ENCODE measurements at regions not wholly inside any gene's neighbourhood (a gene's known extent, or its start where the extent isn't known, plus 50 kb on each side); places are given as distances from the start of the nearest gene placed in this dataset.

- Histone ChIP-seq H3K27me3 (ENCODE audit: insufficient read depth in 3 of 3, low read length in 2 of 3) (no peaks in the 10 kb centered on the region), H3K4me3 (no peak overlapping the region), H3K36me3 (ENCODE audit: insufficient read depth in 1 of 2, low read depth in 1 of 2) (no peaks in the 10 kb centered on the region), H3K9me3 (peaks cover 13% of the 10 kb centered on the region), H3K4me1 (no peaks in the 10 kb centered on the region), H3K27ac (no peak overlapping the region)
- WGBS, 3 donors: 82 to 86% (median 85%) methylated on average over 7 of the region's 7 CpGs
- ATAC-seq: no peak
- intact Hi-C loops (cut with DNase I): no loop called here
- DNase-seq: no peak
- no peak for TF ChIP-seq CTCF (IDR thresholded peaks at IDR 0.05)
Observed at GRCh38 chr2:128724547-128724946, 405.9 kb upstream of the HS6ST1 start.

- no peaks in the 10 kb centered on the region for H3K27me3 ChIP-seq (ENCODE audit: insufficient read depth in 3 of 3, low read length in 2 of 3)
- no peak overlapping the region for H3K4me3 ChIP-seq
- H3K27ac ChIP-seq: no peak overlapping the region
- DNase-seq (no peak), ATAC-seq (no peak)
- peaks cover 13% of the 10 kb centered on the region for H3K9me3 ChIP-seq
- no peak for TF ChIP-seq CTCF (IDR thresholded peaks at IDR 0.05)
- 90 to 95% (median 91%) methylated on average over 7 of the region's 7 CpGs for WGBS, 3 donors
- H3K4me1 ChIP-seq: no peaks in the 10 kb centered on the region
- H3K36me3 ChIP-seq (ENCODE audit: insufficient read depth in 1 of 2, low read depth in 1 of 2): no peaks in the 10 kb centered on the region
- intact Hi-C loops (cut with DNase I): no loop called here
Observed at GRCh38 chr2:128724972-128725371, 406.3 kb upstream of the HS6ST1 start.

- H3K27ac ChIP-seq: no peak overlapping the region
- peaks cover 8% of the 10 kb centered on the region for H3K9me3 ChIP-seq
- TF ChIP-seq CTCF (IDR thresholded peaks at IDR 0.05): no peak
- H3K36me3 ChIP-seq (ENCODE audit: insufficient read depth in 1 of 2, low read depth in 1 of 2): no peaks in the 10 kb centered on the region
- intact Hi-C loops (cut with DNase I): no loop called here
- ATAC-seq (no peak), DNase-seq (no peak)
- WGBS, 3 donors: 71 to 86% (median 85%) methylated on average over 2 of the region's 2 CpGs
- H3K4me3 ChIP-seq: no peak overlapping the region
- H3K4me1 ChIP-seq: no peaks in the 10 kb centered on the region
- no peaks in the 10 kb centered on the region for H3K27me3 ChIP-seq (ENCODE audit: insufficient read depth in 3 of 3, low read length in 2 of 3)
Observed at GRCh38 chr2:128726236-128726635, 407.6 kb upstream of the HS6ST1 start.

GRCh38 chr2:128726911-128727310, 408.2 kb upstream of the HS6ST1 start:
- no peak for TF ChIP-seq CTCF (IDR thresholded peaks at IDR 0.05)
- intact Hi-C loops (cut with DNase I): no loop called here
- ATAC-seq (no peak), DNase-seq (no peak)
- no peaks in the 10 kb centered on the region for H3K4me1 ChIP-seq
- no peaks in the 10 kb centered on the region for H3K36me3 ChIP-seq (ENCODE audit: insufficient read depth in 1 of 2, low read depth in 1 of 2)
- H3K9me3 ChIP-seq: peaks cover 8% of the 10 kb centered on the region
- H3K4me3 ChIP-seq: no peak overlapping the region
- 81 to 82% (median 82%) methylated on average over 4 of the region's 4 CpGs for WGBS, 3 donors
- H3K27ac ChIP-seq: no peak overlapping the region
- no peaks in the 10 kb centered on the region for H3K27me3 ChIP-seq (ENCODE audit: insufficient read depth in 3 of 3, low read length in 2 of 3)

GRCh38 chr2:128727404-128727803, 408.7 kb upstream of the HS6ST1 start:
- Histone ChIP-seq H3K4me3 (no peak overlapping the region), H3K4me1 (no peaks in the 10 kb centered on the region), H3K27ac (no peak overlapping the region), H3K36me3 (ENCODE audit: insufficient read depth in 1 of 2, low read depth in 1 of 2) (no peaks in the 10 kb centered on the region), H3K9me3 (peaks cover 8% of the 10 kb centered on the region), H3K27me3 (ENCODE audit: insufficient read depth in 3 of 3, low read length in 2 of 3) (no peaks in the 10 kb centered on the region)
- ATAC-seq (no peak), DNase-seq (no peak)
- intact Hi-C loops (cut with DNase I): no loop called here
- TF ChIP-seq CTCF (IDR thresholded peaks at IDR 0.05): no peak
- 80 to 95% (median 85%) methylated on average over 2 of the region's 2 CpGs for WGBS, 3 donors

Measured in psoas muscle (tissue), 7 donors.